WTC11 (cell line): ENCODE measurements at regions not wholly inside any gene's neighbourhood (a gene's known extent, or its start where the extent isn't known, plus 50 kb on each side); places are given as distances from the start of the nearest gene placed in this dataset.
"Not testable (repeated sequence)": the region's sequence is repeated elsewhere in the genome, so short reads cannot be mapped to it uniquely, and the experiment has no call there.

Experiments used
- ATF2 ChIP-seq: sonication (generic); formaldehyde crosslinking; IDR thresholded peaks from 2 replicates; pipeline ENCODE4 v1.8.1; 2022; ENCODE audit warnings: low read depth, missing genetic modification reagents, borderline replicate concordance
- CTCF ChIP-seq: fragments of 200-600 bp; IDR thresholded peaks from 2 replicates; pipeline ENCODE4 v1.8.0; 2022; ENCODE audit warnings: antibody characterized with exemption
- E2F4 ChIP-seq: sonication (generic); formaldehyde crosslinking; IDR thresholded peaks from 2 replicates; pipeline ENCODE4 v1.8.1; 2022; ENCODE audit warnings: low read depth, mild to moderate bottlenecking, moderate library complexity, missing genetic modification reagents, borderline replicate concordance
- ELF4 ChIP-seq: sonication (generic); formaldehyde crosslinking; IDR thresholded peaks from 2 replicates; pipeline ENCODE4 v1.8.1; 2022; ENCODE audit warnings: low read depth, mild to moderate bottlenecking, moderate library complexity, missing genetic modification reagents
- ETV6 ChIP-seq: sonication (generic); formaldehyde crosslinking; IDR thresholded peaks from 2 replicates; pipeline ENCODE4 v1.8.1; 2022; ENCODE audit warnings: mild to moderate bottlenecking, missing genetic modification reagents
- FOXJ3 ChIP-seq: sonication (generic); formaldehyde crosslinking; IDR thresholded peaks from 2 replicates; pipeline ENCODE4 v1.9.0; 2021; ENCODE audit warnings: missing genetic modification reagents, mild to moderate bottlenecking, borderline replicate concordance
- NFYB ChIP-seq: sonication (generic); formaldehyde crosslinking; conservative IDR thresholded peaks from 2 replicates; pipeline ENCODE4 v1.8.0; 2022; ENCODE audit warnings: low read depth, missing genetic modification reagents
- SMAD3 ChIP-seq: sonication (generic); formaldehyde crosslinking; IDR thresholded peaks from 2 replicates; pipeline ENCODE4 v1.8.0; 2022; ENCODE audit warnings: missing genetic modification reagents, mild to moderate bottlenecking, borderline replicate concordance
- ZNF317 ChIP-seq: sonication (generic); formaldehyde crosslinking; IDR thresholded peaks from 2 replicates; pipeline ENCODE4 v1.8.1; 2023; ENCODE audit warnings: low read depth, mild to moderate bottlenecking, moderate library complexity, missing genetic modification reagents, borderline replicate concordance
- ZSCAN18 ChIP-seq: fragments of 250-450 bp; sonication (Bioruptor Pico); IDR thresholded peaks from 2 replicates; pipeline ENCODE4 v2.1.2; 2022; ENCODE audit warnings: mild to moderate bottlenecking, moderate library complexity
- TF ChIP-seq, protein P1 (sequence below): sonication (generic); formaldehyde crosslinking; IDR thresholded peaks from 2 replicates; pipeline ENCODE4 v1.8.1; 2022; ENCODE audit warnings: mild to moderate bottlenecking, moderate library complexity, missing genetic modification reagents

- not testable (repeated sequence) for TF ChIP-seq ETV6; CTCF; FOXJ3 (CRISPR knock-in tag); ELF4 (CRISPR knock-in tag); ZNF317 (CRISPR knock-in tag); ZSCAN18 (CRISPR knock-in tag); SMAD3 (CRISPR knock-in tag); E2F4 (CRISPR knock-in tag); ATF2 (CRISPR knock-in tag); NFYB (CRISPR knock-in tag)
- TF ChIP-seq, protein P1, sequence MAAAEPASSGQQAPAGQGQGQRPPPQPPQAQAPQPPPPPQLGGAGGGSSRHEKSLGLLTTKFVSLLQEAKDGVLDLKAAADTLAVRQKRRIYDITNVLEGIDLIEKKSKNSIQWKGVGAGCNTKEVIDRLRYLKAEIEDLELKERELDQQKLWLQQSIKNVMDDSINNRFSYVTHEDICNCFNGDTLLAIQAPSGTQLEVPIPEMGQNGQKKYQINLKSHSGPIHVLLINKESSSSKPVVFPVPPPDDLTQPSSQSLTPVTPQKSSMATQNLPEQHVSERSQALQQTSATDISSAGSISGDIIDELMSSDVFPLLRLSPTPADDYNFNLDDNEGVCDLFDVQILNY = not testable (repeated sequence)
Observed at GRCh38 chr10:33690536-33690935, 356.1 kb upstream of the NRP1 start.
